Upper lobe of left lung (tissue), 6 donors: ENCODE measurements at regions not wholly inside any gene's neighbourhood (a gene's known extent, or its start where the extent isn't known, plus 50 kb on each side); places are given as distances from the start of the nearest gene placed in this dataset.

Experiments
- ATAC-seq, 2 donors: fragments of 200-7000 bp; cut with Tn5 transposase; one replicate each; pipeline ENCODE4 v1.9.1; 2022; ENCODE audit warnings: mild to moderate bottlenecking in 2 of 2, moderate library complexity in 2 of 2; ENCODE audit not compliant: low FRiP score in 2 of 2
- DNase-seq, 2 donors: peaks; one replicate each; pipeline ENCODE4 v3.0.0-alpha.2; 2019 to 2020
- H3K27ac ChIP-seq, 4 donors: fragments of 200-600 bp; sonication (generic); one replicate each; pipeline ENCODE4 v1.5.1; 2016 to 2019
- H3K27me3 ChIP-seq, 4 donors: fragments of 200-600 bp; sonication (generic); one replicate each; pipeline ENCODE4 v1.5.1; 2017 to 2019
- H3K36me3 ChIP-seq, 4 donors: fragments of 200-600 bp; sonication (generic); one replicate each; pipeline ENCODE4 v1.5.1; 2016 to 2019
- H3K4me1 ChIP-seq, 4 donors: fragments of 200-600 bp; sonication (generic); one replicate each; pipeline ENCODE4 v1.5.1; 2018 to 2019
- H3K4me3 ChIP-seq, 4 donors: fragments of 200-600 bp; sonication (generic); one replicate each; pipeline ENCODE4 v1.5.1; 2017 to 2019; ENCODE audit warnings: mild to moderate bottlenecking in 2 of 4, moderate library complexity in 1 of 4
- H3K9me3 ChIP-seq, 4 donors: fragments of 200-600 bp; sonication (generic); one replicate each; pipeline ENCODE4 v1.5.1; 2018 to 2019
- CTCF ChIP-seq, 6 experiments: fragments of 450-650 bp in 4 of 6; fragments of 200-600 bp in 2 of 6; sonication (generic) in 2 of 6; IDR thresholded peaks; one replicate each; pipeline ENCODE4 v1.5.1; 2016 to 2019; ENCODE audit warnings: antibody characterized with exemption in 6 of 6
- EP300 ChIP-seq, 4 donors: sonication (generic); formaldehyde crosslinking; IDR thresholded peaks; one replicate each; pipeline ENCODE4 v1.5.1; 2017; ENCODE audit warnings: antibody characterized with exemption in 4 of 4, control low read depth in 2 of 4
- POLR2A ChIP-seq, 4 donors: fragments of 450-650 bp; IDR thresholded peaks; one replicate each; pipeline ENCODE4 v1.5.1; 2016 to 2017; ENCODE audit warnings: antibody characterized with exemption in 4 of 4, mild to moderate bottlenecking in 2 of 4
- POLR2AphosphoS5 ChIP-seq, 2 donors: sonication (generic); formaldehyde crosslinking; IDR thresholded peaks; one replicate each; pipeline ENCODE4 v1.5.1; 2017; ENCODE audit warnings: antibody characterized with exemption in 2 of 2
- WGBS, 2 donors: methylation state at CpG; one replicate each; pipeline ENCODE4 v1.1.5; 2017 to 2018; 5-methylcytosine and 5-hydroxymethylcytosine counted together
- donor health status: DM: no; HTN: no; CAD: no; lungs with moderate emphysema.
- donor health status: DM: no; HTN: yes; CAD: no; lungs with severe emphysema.

GRCh38 chr13:90826688-90827087, 520.8 kb upstream of the MIR17HG start:
- ATAC-seq (no peak), DNase-seq (no peak)
- H3K36me3 ChIP-seq, result no peaks in the 10 kb centered on the region
- TF ChIP-seq POLR2AphosphoS5 (IDR thresholded peaks at IDR 0.05), result no peak
- TF ChIP-seq POLR2A (IDR thresholded peaks at IDR 0.05), result no peak
- no peak for TF ChIP-seq CTCF (IDR thresholded peaks at IDR 0.05)
- TF ChIP-seq EP300 (IDR thresholded peaks at IDR 0.05), result no peak
- WGBS, 2 donors, result 88 to 100% methylated on average over 2 of the region's 2 CpGs
- H3K4me1 ChIP-seq, result no peaks in the 10 kb centered on the region
- H3K4me3 ChIP-seq, result no peak overlapping the region
- no peaks in the 10 kb centered on the region for H3K27me3 ChIP-seq
- H3K9me3 ChIP-seq, result no peaks in the 10 kb centered on the region
- H3K27ac ChIP-seq, result no peak overlapping the region

GRCh38 chr13:90830782-90831181, 516.7 kb upstream of the MIR17HG start:
- no peak for ATAC-seq
- Histone ChIP-seq H3K27me3 (no peaks in the 10 kb centered on the region), H3K9me3 (no peaks in the 10 kb centered on the region), H3K4me1 (no peaks in the 10 kb centered on the region), H3K36me3 (no peaks in the 10 kb centered on the region), H3K4me3 (no peak overlapping the region), H3K27ac (no peak overlapping the region)
- DNase-seq, result no peak
- 69 to 76% methylated on average over 2 of the region's 2 CpGs for WGBS, 2 donors
- TF ChIP-seq POLR2A (IDR thresholded peaks at IDR 0.05), result no peak
- no peak for TF ChIP-seq CTCF (IDR thresholded peaks at IDR 0.05)
- no peak for TF ChIP-seq POLR2AphosphoS5 (IDR thresholded peaks at IDR 0.05)
- TF ChIP-seq EP300 (IDR thresholded peaks at IDR 0.05), result no peak

GRCh38 chr13:90833951-90834350, 513.5 kb upstream of the MIR17HG start:
- TF ChIP-seq POLR2AphosphoS5 (IDR thresholded peaks at IDR 0.05) (no peak), EP300 (IDR thresholded peaks at IDR 0.05) (no peak), CTCF (IDR thresholded peaks at IDR 0.05) (no peak), POLR2A (IDR thresholded peaks at IDR 0.05) (no peak)
- Histone ChIP-seq H3K27ac (no peak overlapping the region), H3K27me3 (no peaks in the 10 kb centered on the region), H3K4me3 (no peak overlapping the region), H3K4me1 (no peaks in the 10 kb centered on the region), H3K9me3 (no peaks in the 10 kb centered on the region), H3K36me3 (no peaks in the 10 kb centered on the region)
- DNase-seq (no peak), ATAC-seq (no peak)

GRCh38 chr13:90834700-90835099, 512.8 kb upstream of the MIR17HG start:
- ATAC-seq (no peak), DNase-seq (no peak)
- TF ChIP-seq POLR2AphosphoS5 (IDR thresholded peaks at IDR 0.05), result no peak
- no peak for TF ChIP-seq EP300 (IDR thresholded peaks at IDR 0.05)
- no peak for TF ChIP-seq POLR2A (IDR thresholded peaks at IDR 0.05)
- no peak for TF ChIP-seq CTCF (IDR thresholded peaks at IDR 0.05)
- no peak overlapping the region for H3K4me3 ChIP-seq
- no peaks in the 10 kb centered on the region for H3K9me3 ChIP-seq
- WGBS, 2 donors, result 92 to 96% methylated on average over 5 of the region's 5 CpGs
- no peak overlapping the region for H3K27ac ChIP-seq
- no peaks in the 10 kb centered on the region for H3K36me3 ChIP-seq
- no peaks in the 10 kb centered on the region for H3K27me3 ChIP-seq
- H3K4me1 ChIP-seq, result no peaks in the 10 kb centered on the region

- ATAC-seq, result no peak
Measured at GRCh38 chr13:90835826-90836225, 511.7 kb upstream of the MIR17HG start.

More at GRCh38 chr13:90835826-90836225, 511.7 kb upstream of the MIR17HG start:
- no peaks in the 10 kb centered on the region for H3K36me3 ChIP-seq
- H3K27me3 ChIP-seq, result no peaks in the 10 kb centered on the region
- no peak overlapping the region for H3K27ac ChIP-seq
- no peaks in the 10 kb centered on the region for H3K4me1 ChIP-seq
- no peaks in the 10 kb centered on the region for H3K9me3 ChIP-seq
- H3K4me3 ChIP-seq, result no peak overlapping the region
- TF ChIP-seq EP300 (IDR thresholded peaks at IDR 0.05) (no peak), CTCF (IDR thresholded peaks at IDR 0.05) (no peak), POLR2AphosphoS5 (IDR thresholded peaks at IDR 0.05) (no peak), POLR2A (IDR thresholded peaks at IDR 0.05) (no peak)
- no peak for DNase-seq
